Brain pericyte (primary cell): ENCODE measurements at regions not wholly inside any gene's neighbourhood (a gene's known extent, or its start where the extent isn't known, plus 50 kb on each side); places are given as distances from the start of the nearest gene placed in this dataset.
"Not testable (repeated sequence)": the region's sequence is repeated elsewhere in the genome, so short reads cannot be mapped to it uniquely, and the experiment has no call there.

ENCODE experiments used
- DNase-seq: peaks from one replicate; pipeline ENCODE4 v3.0.0-alpha.2; 2012; ENCODE audit warnings: low read depth, low spot score

- DNase-seq = no peak
Measured at GRCh38 chr2:193240752-193241151, 1046.0 kb upstream of the TMEFF2 start.

GRCh38 chr2:193231634-193232033 lies 1036.9 kb upstream of the TMEFF2 start:
- no peak for DNase-seq

- no peak for DNase-seq
Measured at GRCh38 chr2:193228276-193228675, 1033.5 kb upstream of the TMEFF2 start.

- no peak for DNase-seq
Measured at GRCh38 chr2:193222454-193222853, 1027.7 kb upstream of the TMEFF2 start.

GRCh38 chr2:193219413-193219812 lies 1024.7 kb upstream of the TMEFF2 start:
- DNase-seq = no peak

- no peak for DNase-seq
Measured at GRCh38 chr2:193201583-193201982, 1006.9 kb upstream of the TMEFF2 start.

- no peak for DNase-seq
Measured at GRCh38 chr2:193199322-193199721, 1004.6 kb upstream of the TMEFF2 start.

GRCh38 chr2:193187816-193188215 lies 993.1 kb upstream of the TMEFF2 start:
- DNase-seq = no peak

- DNase-seq = not testable (repeated sequence)
Measured at GRCh38 chr2:193170981-193171380, 976.2 kb upstream of the TMEFF2 start.

GRCh38 chr2:193156480-193156879 lies 961.7 kb upstream of the TMEFF2 start:
- no peak for DNase-seq

- no peak for DNase-seq
Measured at GRCh38 chr2:193154076-193154475, 959.3 kb upstream of the TMEFF2 start.

- no peak for DNase-seq
Measured at GRCh38 chr2:193153576-193153975, 958.8 kb upstream of the TMEFF2 start.

GRCh38 chr2:193142467-193142866 lies 947.7 kb upstream of the TMEFF2 start:
- DNase-seq = not testable (repeated sequence)

- DNase-seq = no peak
Measured at GRCh38 chr2:193141998-193142397, 947.3 kb upstream of the TMEFF2 start.

- DNase-seq = not testable (repeated sequence)
Measured at GRCh38 chr2:193140895-193141294, 946.2 kb upstream of the TMEFF2 start.

- no peak for DNase-seq
Measured at GRCh38 chr2:193124815-193125214, 930.1 kb upstream of the TMEFF2 start.

GRCh38 chr2:193114827-193115226 lies 920.1 kb upstream of the TMEFF2 start:
- no peak for DNase-seq

GRCh38 chr2:193112986-193113385 lies 918.3 kb upstream of the TMEFF2 start:
- DNase-seq = no peak

GRCh38 chr2:193103064-193103463 lies 908.3 kb upstream of the TMEFF2 start:
- no peak for DNase-seq

GRCh38 chr2:193101591-193101990 lies 906.9 kb upstream of the TMEFF2 start:
- DNase-seq = no peak

GRCh38 chr2:193088026-193088425 lies 893.3 kb upstream of the TMEFF2 start:
- DNase-seq = no peak

- DNase-seq = no peak
Measured at GRCh38 chr2:193076995-193077394, 882.3 kb upstream of the TMEFF2 start.

GRCh38 chr2:193074933-193075332 lies 880.2 kb upstream of the TMEFF2 start:
- no peak for DNase-seq

- no peak for DNase-seq
Measured at GRCh38 chr2:193072647-193073046, 877.9 kb upstream of the TMEFF2 start.

GRCh38 chr2:193025556-193025955 lies 830.8 kb upstream of the TMEFF2 start:
- not testable (repeated sequence) for DNase-seq
